ENCODE measurements at regions not wholly inside any gene's neighbourhood (a gene's known extent, or its start where the extent isn't known, plus 50 kb on each side); places are given as distances from the start of the nearest gene placed in this dataset.
"Not testable (repeated sequence)": the region's sequence is repeated elsewhere in the genome, so short reads cannot be mapped to it uniquely, and the experiment has no call there.

GRCh38 chr12:92261692-92262091 is 116.0 kb upstream of the BTG1 start:
- DNase-seq (ENCODE audit: low read depth), result no peak

GRCh38 chr12:92261071-92261470 is 115.4 kb upstream of the BTG1 start:
- DNase-seq (ENCODE audit: low read depth), result no peak

- no peak for DNase-seq (ENCODE audit: low read depth)
These were observed 114.1 kb upstream of the BTG1 start for GRCh38 chr12:92259696-92260251.

- no peak for DNase-seq (ENCODE audit: low read depth)
These were observed 113.6 kb upstream of the BTG1 start for GRCh38 chr12:92259291-92259690.

- no peak for DNase-seq (ENCODE audit: low read depth)
These were observed 111.6 kb upstream of the BTG1 start for GRCh38 chr12:92257261-92257660.

- DNase-seq (ENCODE audit: low read depth), result no peak
These were observed 110.1 kb upstream of the BTG1 start for GRCh38 chr12:92255741-92256140.

- DNase-seq (ENCODE audit: low read depth), result no peak
These were observed 107.7 kb upstream of the BTG1 start for GRCh38 chr12:92253301-92253700.

GRCh38 chr12:92248977-92249376 is 103.3 kb upstream of the BTG1 start:
- no peak for DNase-seq (ENCODE audit: low read depth)

GRCh38 chr12:92244036-92244435 is 98.4 kb upstream of the BTG1 start:
- DNase-seq (ENCODE audit: low read depth), result no peak

- no peak for DNase-seq (ENCODE audit: low read depth)
These were observed 97.3 kb upstream of the BTG1 start for GRCh38 chr12:92242907-92243306.

- DNase-seq (ENCODE audit: low read depth), result no peak
These were observed 92.3 kb upstream of the BTG1 start for GRCh38 chr12:92237762-92238523.

- DNase-seq (ENCODE audit: low read depth), result no peak
These were observed 91.6 kb upstream of the BTG1 start for GRCh38 chr12:92237262-92237661.

GRCh38 chr12:92235703-92236472 is 90.2 kb upstream of the BTG1 start:
- DNase-seq (ENCODE audit: low read depth), result no peak

- no peak for DNase-seq (ENCODE audit: low read depth)
These were observed 88.9 kb upstream of the BTG1 start for GRCh38 chr12:92234533-92234932.

GRCh38 chr12:92233346-92234015 is 87.8 kb upstream of the BTG1 start:
- no peak for DNase-seq (ENCODE audit: low read depth)

- not testable (repeated sequence) for DNase-seq (ENCODE audit: low read depth)
These were observed 86.8 kb upstream of the BTG1 start for GRCh38 chr12:92232371-92232932.

GRCh38 chr12:92231945-92232344 is 86.3 kb upstream of the BTG1 start:
- DNase-seq (ENCODE audit: low read depth), result not testable (repeated sequence)

- not testable (repeated sequence) for DNase-seq (ENCODE audit: low read depth)
These were observed 85.9 kb upstream of the BTG1 start for GRCh38 chr12:92231532-92231931.

- no peak for DNase-seq (ENCODE audit: low read depth)
These were observed 83.7 kb upstream of the BTG1 start for GRCh38 chr12:92229381-92229780.

GRCh38 chr12:92226961-92227360 is 81.3 kb upstream of the BTG1 start:
- DNase-seq (ENCODE audit: low read depth), result no peak

GRCh38 chr12:92226071-92226661 is 80.5 kb upstream of the BTG1 start:
- DNase-seq (ENCODE audit: low read depth), result no peak

All from stimulated activated CD8-positive, alpha-beta memory T cell treated with anti-CD3 and anti-CD28 coated beads, Interleukin-15, amount 100 ng/mL, for 24 hours (primary cell).